HepG2 (cell line): ENCODE measurements at regions not wholly inside any gene's neighbourhood (a gene's known extent, or its start where the extent isn't known, plus 50 kb on each side); places are given as distances from the start of the nearest gene placed in this dataset.

ENCODE experiments used
- ATAC-seq: fragments of 200-7000 bp; cut with Tn5 transposase; 3 replicates; pipeline ENCODE4 v1.9.1; 2020; ENCODE audit warnings: mild to moderate bottlenecking, moderate library complexity
- BruUV-seq: library from RNA; stranded (reverse); fragments of 400-500 nt; replicated peaks from 2 replicates; lab custom pipeline; 2021; lab: Mats Ljungman, UMichigan
- CTCF ChIA-PET: fragments of 300-600 bp; formaldehyde crosslinking; extraction: SDS; loops from one replicate; lab custom pipeline; 2021; ENCODE audit warnings: low total read pairs, inconsistent platforms, low intra/inter-chr PET ratio; lab: Yijun Ruan, JAX
- POLR2A ChIA-PET: fragments of 350-600 bp; sonication (Branson Sonifier 250); formaldehyde crosslinking; loops from one replicate; lab custom pipeline; 2020; ENCODE audit warnings: antibody characterized with exemption, inconsistent platforms; lab: Yijun Ruan, JAX
- DNase-seq: peaks from one replicate; pipeline ENCODE4 v3.0.0-alpha.2; 2015; ENCODE audit warnings: low spot score
- FAIRE-seq: peaks from 3 replicates; lab custom pipeline; 2011; peaks lifted over from hg19 to GRCh38; lab: Jason Lieb, UNC
- H2AFZ ChIP-seq: one replicate; pipeline ENCODE4 v1.6.1; 2011; ENCODE audit warnings: low read length, inconsistent platforms
- H3K27ac ChIP-seq: fragments of 300-600 bp; 3 replicates; pipeline ENCODE4 v1.8.0; 2011; ENCODE audit warnings: mixed run types, mild to moderate bottlenecking, mixed read lengths, low read length, inconsistent platforms; ENCODE audit not compliant: insufficient read depth; ENCODE audit errors: extremely low read length
- H3K27me3 ChIP-seq, 2 experiments: fragments of 200-600 bp in 1 of 2; 2 replicates in 1 of 2; 3 replicates in 1 of 2; pipeline versions ENCODE4 v1.6.0 to v1.8.0; 2011; ENCODE audit warnings: low read length in 2 of 2, mild to moderate bottlenecking in 2 of 2, moderate library complexity in 2 of 2, inconsistent platforms in 1 of 2; ENCODE audit not compliant: insufficient read depth in 2 of 2, control insufficient read depth in 1 of 2
- H3K36me3 ChIP-seq, 2 experiments: fragments of 200-600 bp in 1 of 2; replicated peaks in 1 of 2; 2 replicates in 1 of 2; 3 replicates in 1 of 2; pipeline versions ENCODE4 v1.5.1 to v1.8.0; 2011; ENCODE audit warnings: low read length in 2 of 2, inconsistent platforms in 1 of 2; ENCODE audit not compliant: insufficient read depth in 2 of 2, control insufficient read depth in 1 of 2
- H3K4me1 ChIP-seq: 2 replicates; pipeline ENCODE4 v1.5.1; 2012; ENCODE audit warnings: low read length, inconsistent platforms; ENCODE audit not compliant: insufficient read depth
- H3K4me2 ChIP-seq: 2 replicates; pipeline ENCODE4 v1.6.0; 2011; ENCODE audit warnings: low read depth, low read length, inconsistent platforms
- H3K4me3 ChIP-seq, 3 experiments: fragments of 200-600 bp in 1 of 3; sonication (generic), shearing (Covaris generic) in 1 of 3; replicated peaks in 1 of 3; 2 replicates each; pipeline ENCODE4 v1.5.1; 2011 to 2016; ENCODE audit warnings: low read length in 3 of 3, inconsistent platforms in 2 of 3, low read depth in 2 of 3, mild to moderate bottlenecking in 2 of 3, control low read depth in 1 of 3, mixed read lengths in 1 of 3; ENCODE audit not compliant: insufficient read depth in 1 of 3
- H3K79me2 ChIP-seq: one replicate; pipeline ENCODE4 v1.6.1; 2011; ENCODE audit warnings: low read length, inconsistent platforms; ENCODE audit not compliant: insufficient read depth
- H3K9ac ChIP-seq: 2 replicates; pipeline ENCODE4 v1.6.0; 2011; ENCODE audit warnings: mild to moderate bottlenecking, low read depth, low read length, inconsistent platforms; ENCODE audit not compliant: insufficient read depth
- H3K9me3 ChIP-seq: 2 replicates; pipeline ENCODE4 v1.5.1; 2012; ENCODE audit warnings: mild to moderate bottlenecking, low read length
- H4K20me1 ChIP-seq: 2 replicates; pipeline ENCODE4 v1.6.0; 2011; ENCODE audit warnings: inconsistent platforms, mild to moderate bottlenecking, low read length, moderate library complexity; ENCODE audit not compliant: insufficient read depth
- CHD2 ChIP-seq: IDR thresholded peaks from 2 replicates; pipeline ENCODE4 v1.6.1; 2011; ENCODE audit warnings: low read depth, low read length, improper control_type of control experiment
- FOXO1 ChIP-seq: sonication (generic); formaldehyde crosslinking; IDR thresholded peaks from 2 replicates; pipeline ENCODE4 v1.4.0; 2020; ENCODE audit warnings: missing genetic modification reagents
- FOXP1 ChIP-seq, 2 experiments: fragments of 450-650 bp in 1 of 2; IDR thresholded peaks; 2 replicates each; pipeline ENCODE4 v1.6.1; 2017 to 2018; ENCODE audit warnings: antibody characterized with exemption in 1 of 2
- GPBP1L1 ChIP-seq: sonication (generic); formaldehyde crosslinking; IDR thresholded peaks from 2 replicates; pipeline ENCODE4 v1.5.0; 2020; ENCODE audit warnings: mild to moderate bottlenecking, missing genetic modification reagents
- GZF1 ChIP-seq: sonication (generic); formaldehyde crosslinking; IDR thresholded peaks from 2 replicates; pipeline ENCODE4 v1.5.1; 2020; ENCODE audit warnings: mild to moderate bottlenecking, missing genetic modification reagents
- NCOA1 ChIP-seq: sonication (generic); formaldehyde crosslinking; IDR thresholded peaks from 2 replicates; pipeline ENCODE4 v1.9.0; 2021; ENCODE audit warnings: missing genetic modification reagents
- RARA ChIP-seq: IDR thresholded peaks from 2 replicates; pipeline ENCODE4 v1.6.1; 2016; ENCODE audit warnings: missing genetic modification reagents, missing compliant biosample characterization
- REL ChIP-seq: sonication (generic); formaldehyde crosslinking; conservative IDR thresholded peaks from 2 replicates; pipeline ENCODE4 v1.8.0; 2022; ENCODE audit warnings: mild to moderate bottlenecking, missing genetic modification reagents, moderate library complexity
- ZBTB20 ChIP-seq: sonication (generic); formaldehyde crosslinking; IDR thresholded peaks from 2 replicates; pipeline ENCODE4 v1.8.1; 2023; ENCODE audit warnings: missing genetic modification reagents, low read depth, mild to moderate bottlenecking, borderline replicate concordance
- ZC3H13 ChIP-seq: sonication (generic); formaldehyde crosslinking; IDR thresholded peaks from 2 replicates; pipeline ENCODE4 v1.8.1; 2023; ENCODE audit warnings: mild to moderate bottlenecking, missing genetic modification reagents, moderate library complexity
- ZNF558 ChIP-seq: sonication (generic); formaldehyde crosslinking; IDR thresholded peaks from 2 replicates; pipeline ENCODE4 v1.9.0; 2022; ENCODE audit warnings: mild to moderate bottlenecking, missing genetic modification reagents, borderline replicate concordance
- ZNF616 ChIP-seq: sonication (generic); formaldehyde crosslinking; IDR thresholded peaks from 2 replicates; pipeline ENCODE4 v1.5.0; 2020; ENCODE audit warnings: low read depth, mild to moderate bottlenecking, missing genetic modification reagents
- ZNF7 ChIP-seq: IDR thresholded peaks from 2 replicates; pipeline ENCODE4 v1.6.1; 2016; ENCODE audit warnings: missing biosample characterization, missing genetic modification reagents
- WGBS: methylation state at CpG from one replicate; pipeline ENCODE4 v1.1.6; 2017; ENCODE audit warnings: low lambda C conversion rate; 5-methylcytosine and 5-hydroxymethylcytosine counted together
- in situ Hi-C: cut with HindIII; loops from 2 replicates; pipeline ENCODE4 v1.10.0; 2017; ENCODE audit warnings: low pct_unique_long_range_greater_than_20kb; ENCODE audit not compliant: extremely low pct_ligation_motif_present
- intact Hi-C: fragments of 100-400 bp; cut with micrococcal nuclease; formaldehyde crosslinking; loops from one replicate; pipeline ENCODE4 v1.10.0; 2022; ENCODE audit not compliant: unreplicated experiment

DNA sequence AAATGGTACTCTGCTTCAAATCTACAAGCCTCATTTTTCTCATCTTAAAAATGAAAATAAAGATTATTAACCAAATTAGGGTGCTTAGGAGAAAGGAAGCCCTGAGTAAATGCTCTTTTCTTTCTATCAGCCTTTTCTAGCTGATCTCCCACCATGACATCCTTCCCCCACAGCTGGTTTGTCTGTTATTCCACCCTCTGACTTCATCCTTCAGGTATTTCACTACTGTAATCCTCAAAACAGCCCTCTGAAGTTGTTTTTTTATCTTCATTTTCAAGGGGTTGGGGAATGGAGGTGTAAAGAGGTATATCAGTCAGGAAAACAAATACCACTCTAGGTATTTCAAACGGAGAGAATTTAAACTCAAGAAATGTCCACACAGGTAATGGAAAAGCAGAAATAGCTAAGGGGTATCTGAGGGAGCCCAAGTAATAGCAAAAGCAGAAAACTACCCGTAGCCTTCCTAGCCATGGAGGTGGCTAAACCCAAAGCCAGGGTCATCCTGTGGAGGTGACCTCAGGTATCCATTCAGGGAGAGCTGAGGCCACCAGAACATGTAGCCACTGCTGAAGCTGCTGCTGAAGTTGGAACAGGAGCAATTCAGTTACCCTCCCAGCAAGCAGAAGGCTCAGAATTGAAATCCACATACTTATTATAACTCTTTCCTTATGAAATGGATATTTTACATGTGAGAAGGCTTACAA, 990.9 kb upstream of the ACVR2A start:
- POLR2A ChIA-PET: no interaction called here
- Histone ChIP-seq H3K27me3 (no peaks in the 10 kb centered on the region), H4K20me1 (no peaks in the 10 kb centered on the region), H2AFZ (no peak overlapping the region), H3K27ac (no peak overlapping the region), H3K9ac (no peak overlapping the region), H3K4me3 (no peak overlapping the region), H3K79me2 (no peaks in the 10 kb centered on the region), H3K9me3 (no peaks in the 10 kb centered on the region), H3K4me1 (no peaks in the 10 kb centered on the region), H3K36me3 (no peaks in the 10 kb centered on the region), H3K4me2 (no peak overlapping the region)
- intact Hi-C loops (no loop called here), in situ Hi-C loops (no loop called here)
- 0% methylated on average over 2 of the region's 2 CpGs for WGBS
- no peak for FAIRE-seq
- BruUV-seq: no TSS peak
- no peak for ATAC-seq
- DNase-seq: no peak
- CTCF ChIA-PET: no interaction called here
- TF ChIP-seq ZBTB20 (no peak), ZC3H13 (CRISPR knock-in tag) (no peak), NCOA1 (CRISPR knock-in tag) (no peak), GZF1 (CRISPR knock-in tag) (no peak), FOXO1 (no peak), FOXP1 (IDR thresholded peaks at IDR 0.05) (no peak), FOXP1 (CRISPR knock-in tag; IDR thresholded peaks at IDR 0.05) (no peak), RARA (no peak), CHD2 (no peak), ZNF616 (CRISPR knock-in tag) (no peak), ZNF7 (CRISPR knock-in tag) (no peak), ZNF558 (no peak), GPBP1L1 (CRISPR knock-in tag) (no peak), REL (CRISPR knock-in tag) (no peak)
